ENCODE measurements at regions not wholly inside any gene's neighbourhood (a gene's known extent, or its start where the extent isn't known, plus 50 kb on each side); places are given as distances from the start of the nearest gene placed in this dataset.
"Not testable (repeated sequence)": the region's sequence is repeated elsewhere in the genome, so short reads cannot be mapped to it uniquely, and the experiment has no call there.

DNA sequence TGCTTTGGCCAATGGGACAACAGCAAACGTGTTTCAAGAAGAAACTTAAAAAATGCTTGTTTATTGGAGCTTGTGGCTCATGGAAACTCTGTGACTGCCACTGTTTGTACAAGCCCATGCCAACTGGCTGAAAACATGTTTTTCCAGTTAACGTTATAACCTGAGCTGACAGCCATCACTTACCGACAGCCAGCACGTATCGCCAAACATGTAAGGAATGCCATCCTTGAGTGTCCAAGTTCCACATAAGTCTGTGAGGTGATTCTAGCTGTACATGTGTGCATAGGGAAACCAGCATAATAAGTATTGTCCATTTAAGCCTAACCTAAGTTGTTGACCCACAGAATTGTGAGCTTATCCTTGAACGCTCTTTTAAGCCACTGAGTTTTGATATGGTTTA is 596.9 kb downstream of the TRHDE start:
- no peak for FAIRE-seq

DNA sequence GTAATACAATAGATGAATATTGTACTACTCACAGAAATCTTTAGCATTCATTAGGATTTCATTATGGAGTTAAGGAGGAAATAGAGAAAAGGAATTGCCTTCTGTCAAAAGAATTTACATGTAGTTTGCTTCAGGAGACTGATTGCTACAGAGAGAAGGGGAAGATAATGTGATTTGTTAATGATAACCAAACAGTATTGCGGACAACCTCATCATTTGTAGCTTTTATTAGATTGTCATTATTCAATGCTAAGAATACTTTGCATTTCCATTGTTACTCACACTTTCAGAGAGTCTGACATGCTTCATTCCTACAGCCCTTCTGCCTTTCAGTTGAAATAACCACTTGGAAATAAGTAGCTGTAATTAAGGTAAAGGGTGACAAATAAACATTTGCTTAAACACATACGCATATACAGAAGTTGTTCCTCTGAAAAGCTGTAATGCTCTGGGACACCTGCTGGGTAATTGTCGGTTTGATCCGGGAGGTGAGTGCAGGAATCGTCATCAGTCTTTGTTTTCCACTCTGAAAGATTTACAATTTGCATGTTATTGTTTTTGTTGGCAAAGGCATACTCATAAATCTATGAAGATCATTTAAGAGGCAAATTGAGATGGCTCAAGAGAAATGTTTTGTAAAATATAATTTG is 600.2 kb downstream of the TRHDE start:
- no peak for FAIRE-seq

DNA sequence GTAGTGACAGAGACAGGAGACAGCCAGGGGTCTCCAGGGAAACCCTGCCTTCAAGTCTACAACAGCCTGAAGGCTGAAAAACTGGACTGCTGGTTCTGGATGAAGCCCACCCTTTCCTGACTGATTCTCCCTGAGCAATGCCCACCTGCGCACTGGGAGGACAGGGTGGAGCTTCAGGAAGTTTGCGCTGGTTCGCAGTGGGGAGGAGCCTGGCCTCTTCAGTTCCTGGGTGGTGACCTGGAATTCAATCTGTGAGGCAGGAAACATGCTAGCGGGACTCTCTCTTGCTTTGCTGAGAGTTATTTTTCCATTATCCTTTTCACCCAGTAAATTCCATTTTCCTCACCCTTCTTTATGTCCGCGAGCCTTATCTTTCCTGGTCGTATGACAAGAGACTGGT is 600.8 kb downstream of the TRHDE start:
- FAIRE-seq: no peak

DNA sequence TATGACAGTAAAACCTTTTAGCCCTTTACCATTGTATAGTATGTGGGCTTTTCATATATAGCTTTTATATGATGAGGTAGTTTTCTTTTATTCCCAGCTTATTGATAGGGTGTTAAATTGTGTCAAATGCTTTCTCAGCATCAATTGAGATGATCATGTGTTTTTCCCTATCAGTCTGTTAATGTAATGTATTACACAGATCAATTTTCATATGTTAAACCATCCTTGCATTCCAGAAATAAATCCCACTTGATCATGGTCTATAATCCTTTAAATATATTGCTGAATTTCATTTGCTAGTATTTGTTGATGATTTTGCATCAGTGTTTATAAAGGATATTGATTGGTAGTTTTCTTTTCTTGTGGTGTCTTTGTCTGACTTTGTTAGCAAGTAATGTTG is 603.9 kb downstream of the TRHDE start:
- FAIRE-seq: no peak

DNA sequence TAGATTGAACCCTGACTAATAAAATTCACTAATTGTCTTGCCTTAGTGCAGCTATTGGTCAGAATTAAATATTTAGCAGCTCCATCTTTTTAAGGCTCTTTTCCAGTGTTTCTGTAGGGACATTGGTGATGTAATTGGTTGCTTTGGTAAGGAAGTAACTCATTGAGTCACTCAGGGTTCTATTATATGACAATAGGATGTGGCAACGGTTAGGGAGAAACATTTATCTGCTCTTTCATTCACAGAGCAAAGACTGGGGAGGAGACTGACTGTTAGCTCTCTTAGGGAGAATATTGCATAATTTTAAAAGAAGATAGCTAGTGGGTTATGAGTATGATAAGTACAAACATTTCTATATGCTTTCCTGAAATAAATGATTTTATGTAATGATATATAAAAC is 616.5 kb downstream of the TRHDE start:
- no peak for FAIRE-seq

DNA sequence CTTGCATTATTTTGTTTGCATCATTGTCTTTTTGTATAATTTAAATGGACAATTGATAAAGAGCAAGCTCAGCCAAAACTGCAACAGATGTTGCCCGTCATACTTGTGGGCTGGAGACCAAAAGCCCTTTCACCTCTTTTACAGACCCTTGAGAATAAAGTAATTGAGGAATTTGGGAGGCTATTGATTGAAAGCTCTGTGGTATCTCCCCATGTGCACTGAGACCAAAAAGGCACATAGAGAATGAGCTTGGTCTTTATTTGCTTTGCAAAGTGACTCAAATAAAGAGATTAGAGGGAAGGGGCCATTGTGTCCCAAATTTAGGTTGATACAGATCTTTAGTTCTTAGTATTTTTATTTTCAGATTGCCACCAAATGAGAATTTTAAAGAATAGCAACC is 617.6 kb downstream of the TRHDE start:
- FAIRE-seq: no peak

DNA sequence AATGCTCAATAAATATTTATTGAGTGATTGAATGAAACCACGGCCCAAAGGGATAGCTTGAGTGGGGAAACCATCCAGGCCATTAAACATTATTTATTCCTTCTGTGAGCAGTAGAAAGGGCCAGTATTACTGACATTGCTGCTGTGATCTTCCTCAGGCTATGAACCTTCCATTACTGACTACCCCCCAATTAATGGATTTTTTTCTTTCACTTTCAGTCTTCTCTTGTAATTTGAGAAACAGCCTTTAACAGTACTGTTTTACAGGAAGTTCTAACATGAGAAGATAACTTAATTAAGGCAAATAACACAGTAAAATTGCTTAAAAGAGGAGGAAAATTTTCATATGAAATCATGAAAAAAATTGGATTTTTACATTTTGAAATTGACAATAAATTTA is 629.5 kb downstream of the TRHDE start:
- no peak for FAIRE-seq

DNA sequence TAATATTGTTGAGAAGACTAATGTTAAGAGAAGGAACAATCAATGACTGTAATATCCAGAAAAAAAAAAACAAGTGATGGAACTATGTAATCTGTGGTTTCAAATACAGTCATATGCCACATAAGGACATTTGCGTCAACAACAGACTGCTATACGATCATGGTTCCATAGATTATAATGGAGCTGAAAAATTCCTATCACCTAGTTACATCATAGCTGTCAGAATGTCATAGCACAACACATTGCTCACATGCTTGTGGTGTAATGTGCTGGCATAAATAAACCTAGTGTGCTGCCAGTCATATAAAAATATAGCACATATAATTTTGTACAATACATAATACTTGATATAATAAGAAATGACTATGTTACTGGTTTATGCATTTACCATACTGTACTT is 653.5 kb downstream of the TRHDE start:
- FAIRE-seq: no peak

DNA sequence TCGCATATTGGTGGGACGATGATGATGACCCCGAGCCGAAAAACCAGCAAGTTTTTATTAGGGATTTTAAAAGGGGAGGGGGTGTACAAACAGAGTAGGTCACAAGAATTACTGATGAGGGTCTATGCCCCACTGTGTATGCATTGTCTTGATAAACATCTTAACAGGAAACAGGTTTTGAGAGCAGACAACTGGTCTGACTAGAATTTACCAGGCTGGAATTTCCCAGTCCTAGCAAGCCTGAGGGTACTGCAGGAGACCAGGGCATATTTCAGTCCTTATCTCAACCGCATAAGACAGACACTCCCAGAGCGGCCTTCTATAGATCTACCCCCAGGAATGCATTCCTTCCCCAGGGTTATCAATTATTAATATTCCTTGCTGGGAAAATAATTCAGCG is 659.7 kb downstream of the TRHDE start:
- FAIRE-seq: not testable (repeated sequence)

DNA sequence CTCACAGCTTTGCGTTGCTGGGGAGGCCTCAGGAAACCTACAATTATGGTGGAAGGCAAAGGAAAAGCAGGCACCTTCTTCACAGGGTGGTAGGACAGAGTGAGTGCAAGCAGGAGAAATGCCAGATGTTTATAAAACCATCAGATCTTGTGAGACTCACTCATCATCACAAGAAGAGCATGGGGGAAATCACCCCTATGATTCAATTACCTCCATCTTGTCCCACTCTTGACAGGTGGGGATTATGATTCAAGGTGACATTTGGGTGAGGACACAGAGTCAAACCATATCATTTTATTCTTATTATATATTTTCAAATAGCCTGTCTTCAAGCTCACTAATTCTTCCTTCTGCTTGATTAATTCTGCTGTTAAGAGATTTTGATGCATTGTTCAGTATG is 665.3 kb downstream of the TRHDE start:
- FAIRE-seq: no peak

DNA sequence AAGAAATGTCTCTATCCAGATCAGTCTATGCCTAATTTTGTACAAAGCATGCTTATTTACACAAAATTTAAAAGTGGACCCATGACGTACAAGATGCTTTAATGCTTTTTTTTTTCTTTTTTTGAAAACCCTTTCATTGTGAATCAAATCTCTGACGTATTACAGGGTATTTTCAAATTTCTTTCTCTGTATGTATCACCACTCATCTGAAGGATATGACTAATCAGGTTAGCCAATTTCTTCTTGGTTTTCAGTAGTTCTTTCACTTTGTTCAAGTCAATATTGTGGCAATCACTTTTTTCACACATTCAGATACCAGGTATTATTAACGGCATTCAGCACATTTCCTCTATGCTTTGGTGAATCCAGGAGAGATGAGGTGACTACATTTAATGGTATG is 685.3 kb downstream of the TRHDE start:
- FAIRE-seq: no peak

DNA sequence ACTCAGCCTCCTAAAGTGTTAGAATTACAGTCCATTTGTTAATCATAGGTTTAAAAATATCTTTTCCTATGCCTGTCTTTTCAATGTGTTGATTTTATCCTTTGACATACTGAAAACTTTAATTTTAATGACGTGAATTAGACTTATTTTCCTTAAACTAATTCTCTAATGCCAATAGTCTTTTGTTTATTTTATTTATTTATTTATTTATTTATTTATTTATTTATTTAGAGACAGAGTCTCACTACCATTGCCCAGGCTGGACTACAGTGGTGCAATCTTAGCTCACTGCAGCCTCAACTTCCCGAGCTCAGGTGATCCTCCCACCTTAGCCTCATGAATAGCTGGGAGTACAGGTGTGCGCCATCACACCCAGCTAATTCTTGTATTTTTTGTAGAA is 694.5 kb downstream of the TRHDE start:
- no peak for FAIRE-seq

DNA sequence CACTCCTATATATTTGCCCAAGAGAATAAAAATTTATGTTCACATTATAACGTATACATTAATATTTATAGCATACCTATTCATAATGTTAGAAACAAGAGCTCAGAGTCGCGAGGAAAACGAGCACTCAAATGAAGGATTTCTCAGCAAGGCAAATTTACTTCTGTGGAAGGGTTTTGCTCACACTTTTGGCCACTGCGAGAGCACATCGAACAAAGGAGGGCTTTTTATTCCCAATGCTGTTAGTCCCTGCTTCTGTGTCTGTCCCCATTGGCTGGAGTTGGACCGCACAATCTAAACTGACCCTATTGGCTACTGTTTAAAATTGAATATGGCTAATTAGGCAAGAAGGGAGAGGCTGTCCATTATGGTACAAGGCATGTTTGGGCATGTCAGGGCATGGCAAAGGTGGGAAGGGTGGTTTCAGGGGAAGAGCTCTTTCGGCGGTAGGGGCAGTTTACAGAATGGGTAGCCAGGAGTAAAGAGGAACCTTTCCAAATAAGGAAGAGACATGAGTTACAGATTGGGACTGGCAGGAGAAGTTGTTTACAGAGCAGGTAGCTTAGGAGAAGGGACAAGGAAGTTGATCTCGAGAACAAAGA is 702.9 kb downstream of the TRHDE start:
- no peak for FAIRE-seq

DNA sequence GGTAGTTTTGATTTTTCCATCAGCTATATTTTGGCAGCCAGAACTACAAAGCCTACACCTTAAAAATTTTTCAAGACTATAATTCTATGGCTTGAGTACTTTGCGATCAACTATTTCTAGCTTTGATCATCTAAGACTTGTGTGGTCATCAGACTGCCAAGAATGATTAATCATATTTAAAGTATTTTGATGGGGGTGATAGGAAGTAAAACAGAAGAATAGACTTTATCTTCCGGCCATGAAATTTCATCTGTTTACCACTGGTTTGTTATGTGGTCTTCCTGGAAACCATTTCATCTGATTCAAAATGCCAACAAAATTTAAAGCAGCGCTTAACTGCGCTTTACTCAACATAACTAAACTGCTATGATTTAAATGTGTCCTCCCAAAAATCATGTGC is 706.8 kb downstream of the TRHDE start:
- no peak for FAIRE-seq

DNA sequence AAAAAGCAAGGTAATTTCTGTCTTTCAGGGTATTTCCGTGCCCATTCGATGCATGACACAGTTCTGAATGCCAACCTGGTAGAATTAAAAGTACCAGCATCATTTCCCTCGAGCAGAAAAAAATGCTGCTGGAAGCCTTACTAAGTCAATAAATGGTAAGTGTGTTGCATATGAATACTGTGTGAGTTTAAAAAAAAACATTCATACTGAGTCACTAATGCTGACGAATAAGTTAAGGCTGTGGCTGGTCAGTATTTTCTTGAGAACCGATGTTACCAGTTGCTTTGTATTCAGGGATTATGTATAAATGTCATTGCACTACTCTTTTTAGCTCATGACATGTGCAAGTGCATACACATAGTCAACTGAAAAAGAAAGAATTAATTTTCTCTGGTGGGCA is 710.2 kb downstream of the TRHDE start:
- FAIRE-seq: no peak

DNA sequence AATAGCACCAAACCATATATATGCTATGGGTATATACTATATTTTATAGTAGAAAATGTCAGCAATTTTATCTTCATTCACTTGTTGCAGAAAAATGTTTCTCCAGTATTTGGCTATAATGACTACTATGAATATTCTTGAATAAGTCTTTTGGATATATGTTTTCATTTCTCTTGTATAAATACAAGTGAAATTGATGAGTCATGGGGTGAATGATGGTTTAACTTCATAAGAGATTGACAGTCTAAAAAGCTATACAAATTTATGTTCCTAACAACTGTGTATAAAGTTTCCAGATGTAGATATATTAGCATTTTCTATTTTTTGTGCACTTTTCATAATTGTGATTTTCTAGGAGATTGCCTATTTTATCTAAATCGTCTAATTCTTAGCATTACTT is 714.8 kb downstream of the TRHDE start:
- FAIRE-seq: no peak

DNA sequence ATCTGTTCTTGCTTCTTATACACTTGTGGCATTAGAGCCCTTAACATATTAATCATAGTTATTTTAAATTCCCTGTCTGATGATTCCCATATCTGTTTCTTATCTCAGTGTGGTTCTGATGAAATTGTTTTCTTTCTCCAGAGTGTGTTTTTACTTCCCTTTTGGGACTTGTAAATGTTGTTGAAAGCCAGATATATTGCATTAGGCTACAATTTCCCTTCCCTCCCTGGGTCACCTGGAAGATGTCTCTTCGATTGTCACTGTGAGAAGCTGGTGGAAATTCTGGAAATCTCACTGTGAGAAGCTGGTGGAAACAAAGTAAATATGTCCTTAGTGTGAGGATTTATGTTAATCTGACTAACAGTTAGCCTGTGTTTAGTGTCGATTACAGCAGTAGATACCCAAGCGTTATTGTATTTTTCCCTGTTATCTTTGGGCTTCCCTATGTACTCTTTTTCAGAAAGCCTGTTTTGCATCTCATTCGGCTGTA is 717.3 kb downstream of the TRHDE start:
- FAIRE-seq: no peak

DNA sequence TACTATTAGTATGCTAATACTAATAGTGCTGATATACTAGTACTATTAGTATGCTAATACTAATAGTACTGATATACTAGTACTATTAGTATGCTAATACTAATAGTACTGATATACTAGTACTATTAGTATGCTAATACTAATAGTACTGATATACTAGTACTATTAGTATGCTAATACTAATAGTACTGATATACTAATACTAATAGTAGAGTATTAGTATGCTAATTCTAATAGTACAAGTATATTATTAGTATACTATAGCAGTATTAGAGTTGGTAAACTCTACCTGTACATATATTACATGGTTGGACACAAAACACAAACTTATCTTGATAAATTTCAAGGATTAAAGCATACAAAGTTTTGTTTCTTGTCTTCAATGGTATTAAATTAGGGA is 722.9 kb downstream of the TRHDE start:
- not testable (repeated sequence) for FAIRE-seq

DNA sequence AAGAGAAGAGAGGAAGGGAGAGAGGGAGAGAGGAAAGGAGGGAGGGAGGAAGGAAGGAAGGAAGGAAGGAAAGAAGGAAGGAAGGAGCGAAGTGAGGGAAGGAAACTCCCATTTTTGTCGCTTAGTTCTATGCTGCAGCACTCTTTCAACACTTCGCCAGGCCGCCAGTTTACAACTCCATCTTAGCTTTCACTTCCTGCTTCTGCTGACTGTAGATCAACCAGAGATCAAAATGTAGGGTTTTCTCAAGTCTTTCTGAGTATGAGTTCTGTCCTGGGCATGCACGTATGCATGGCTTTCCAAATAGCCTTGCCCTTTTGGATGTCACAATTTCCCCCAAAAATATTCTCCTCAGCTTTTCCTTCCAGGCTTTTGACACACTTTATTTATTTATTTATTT is 723.4 kb downstream of the TRHDE start:
- FAIRE-seq: no peak

DNA sequence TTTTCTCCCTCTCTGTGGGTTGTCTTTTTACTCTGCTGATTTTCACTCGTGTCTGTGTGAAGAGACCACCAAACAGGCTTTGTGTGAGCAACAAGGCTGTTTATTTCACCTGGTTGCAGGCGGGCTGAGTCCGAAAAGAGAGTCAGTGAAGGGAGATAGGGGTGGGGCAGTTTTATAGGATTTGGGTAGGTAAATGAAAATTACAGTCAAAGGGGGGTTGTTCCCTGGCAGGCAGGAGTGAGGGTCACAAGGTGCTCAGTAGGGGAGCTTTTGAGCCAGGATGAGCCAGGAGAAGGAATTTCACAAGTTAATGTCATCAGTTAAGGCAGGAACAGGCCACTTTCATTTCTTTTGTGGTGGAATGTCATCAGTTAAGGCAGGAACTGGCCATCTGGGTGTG is 729.6 kb downstream of the TRHDE start:
- not testable (repeated sequence) for FAIRE-seq

DNA sequence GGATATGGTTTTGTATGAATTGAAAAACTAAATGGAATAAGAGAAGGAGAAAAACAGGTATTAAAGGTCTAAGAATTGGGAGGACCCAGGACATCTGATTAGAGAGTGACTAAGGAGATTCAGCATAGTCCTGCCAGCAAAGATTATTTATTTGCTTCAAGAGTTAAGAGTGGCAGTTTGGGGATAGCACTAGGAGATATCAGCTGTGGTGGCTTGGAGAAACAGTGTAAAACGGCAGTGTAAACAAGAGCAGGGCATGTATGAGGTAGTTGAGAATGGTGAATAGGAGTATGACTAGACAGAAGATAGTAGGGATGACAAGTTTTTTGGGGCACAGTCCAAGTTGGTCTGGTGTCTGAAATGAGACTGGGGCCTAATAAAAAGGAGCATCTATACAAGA is 730.3 kb downstream of the TRHDE start:
- FAIRE-seq: not testable (repeated sequence)

DNA sequence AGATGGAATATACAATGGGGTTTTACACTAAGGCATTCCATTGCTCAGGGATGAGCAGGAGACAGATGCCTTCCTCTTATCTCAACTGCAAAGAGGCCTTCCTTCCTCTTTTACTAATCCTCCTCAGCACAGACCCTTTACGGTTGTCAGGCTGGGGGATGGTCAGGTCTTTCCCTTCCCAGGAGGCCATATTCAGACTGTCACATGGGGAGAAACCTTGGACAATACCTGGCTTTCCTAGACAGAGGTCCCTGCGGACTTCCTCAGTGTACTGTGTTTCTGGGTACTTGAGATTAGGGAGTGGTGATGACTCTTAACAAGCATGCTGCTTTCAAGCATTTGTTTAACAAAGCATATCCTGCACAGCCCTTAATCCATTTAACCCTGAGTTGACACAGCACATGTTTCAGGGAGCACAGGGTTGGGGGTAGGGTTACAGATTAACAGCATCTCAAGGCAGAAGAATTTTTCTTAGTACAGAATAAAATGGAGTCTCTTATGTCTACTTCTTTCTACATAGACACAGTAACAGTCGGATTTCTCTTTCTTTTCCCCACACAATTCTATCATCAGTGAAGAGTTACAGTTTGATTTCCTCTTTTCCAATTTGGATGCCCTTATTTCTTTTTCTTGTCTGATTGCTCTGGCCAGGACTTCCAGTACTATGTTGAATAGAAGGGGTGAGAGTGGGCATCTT is 737.1 kb downstream of the TRHDE start:
- not testable (repeated sequence) for FAIRE-seq

DNA sequence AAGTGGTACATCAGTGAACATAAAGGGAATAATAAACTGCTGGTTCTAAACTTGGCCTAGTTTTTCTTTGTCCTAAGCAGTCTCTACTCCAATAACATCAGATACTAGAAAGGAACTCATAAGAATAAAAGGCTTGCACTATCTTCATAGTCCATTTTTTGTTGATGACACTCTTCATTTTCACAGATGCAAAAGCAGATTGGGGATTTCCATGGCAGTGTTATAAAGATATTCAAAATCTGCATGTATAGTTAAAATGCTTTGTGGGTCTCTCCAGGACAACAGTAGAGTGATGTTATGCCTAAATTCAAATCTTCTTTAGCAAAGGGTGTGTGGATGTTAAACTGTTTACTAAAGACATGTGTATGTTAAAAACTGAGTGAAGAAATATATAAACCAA is 745.8 kb downstream of the TRHDE start:
- no peak for FAIRE-seq

DNA sequence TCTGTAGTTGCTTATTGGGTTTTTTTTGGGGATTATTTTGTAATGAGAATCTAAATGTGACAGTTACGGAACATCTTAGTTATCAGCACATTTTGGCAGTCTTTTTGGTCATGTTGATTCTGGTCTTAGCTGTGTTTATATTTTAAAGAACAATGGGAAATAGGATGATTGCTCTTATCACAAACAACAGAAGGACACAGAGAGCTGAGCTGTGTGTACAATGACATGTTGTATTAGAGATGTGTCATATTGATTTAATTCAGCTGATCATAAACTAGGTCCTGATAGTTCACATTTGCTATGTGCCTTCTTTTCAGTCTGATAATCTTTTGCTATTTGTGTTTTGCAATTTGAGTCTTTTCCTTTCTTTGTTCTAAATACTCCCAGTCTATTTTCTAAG is 781.7 kb downstream of the TRHDE start:
- FAIRE-seq: no peak

DNA sequence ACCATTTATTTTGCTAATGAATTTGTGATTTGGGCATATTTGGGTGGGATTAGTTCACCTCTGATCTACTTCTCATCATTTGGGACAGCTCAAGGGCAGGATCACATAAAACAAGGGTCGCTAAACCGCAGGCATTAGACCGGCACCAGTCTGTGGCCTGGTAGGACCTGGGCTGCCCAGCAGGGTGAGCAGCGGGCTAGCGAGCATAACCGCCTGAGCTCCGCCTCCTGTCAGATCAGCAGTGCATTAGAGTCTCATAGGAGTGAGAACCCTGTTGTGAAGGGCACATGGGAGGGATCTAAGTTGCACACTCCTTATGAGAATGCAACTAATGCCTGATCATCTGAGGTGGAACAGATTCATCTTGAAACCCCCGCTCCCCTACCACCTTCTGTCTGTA is 785.3 kb downstream of the TRHDE start:
- FAIRE-seq: no peak

Data from islet of Langerhans (tissue), 1 donor.